ENCODE measurements at regions not wholly inside any gene's neighbourhood (a gene's known extent, or its start where the extent isn't known, plus 50 kb on each side); places are given as distances from the start of the nearest gene placed in this dataset.
"Not testable (repeated sequence)": the region's sequence is repeated elsewhere in the genome, so short reads cannot be mapped to it uniquely, and the experiment has no call there.

- TF ChIP-seq POLR2A (IDR thresholded peaks at IDR 0.05; ENCODE audit: low read depth, low read length) = no peak
- no peak for DNase-seq (ENCODE audit: insufficient read length, low spot score)
- FAIRE-seq = no peak
Measured at GRCh38 chr19:23474172-23474571, 78.9 kb upstream of the ZNF91 start.

GRCh38 chr19:23470873-23471545, 75.7 kb upstream of the ZNF91 start:
- DNase-seq (ENCODE audit: insufficient read length, low spot score) (no peak), FAIRE-seq (no peak)
- no peak for TF ChIP-seq POLR2A (IDR thresholded peaks at IDR 0.05; ENCODE audit: low read depth, low read length)

DNA sequence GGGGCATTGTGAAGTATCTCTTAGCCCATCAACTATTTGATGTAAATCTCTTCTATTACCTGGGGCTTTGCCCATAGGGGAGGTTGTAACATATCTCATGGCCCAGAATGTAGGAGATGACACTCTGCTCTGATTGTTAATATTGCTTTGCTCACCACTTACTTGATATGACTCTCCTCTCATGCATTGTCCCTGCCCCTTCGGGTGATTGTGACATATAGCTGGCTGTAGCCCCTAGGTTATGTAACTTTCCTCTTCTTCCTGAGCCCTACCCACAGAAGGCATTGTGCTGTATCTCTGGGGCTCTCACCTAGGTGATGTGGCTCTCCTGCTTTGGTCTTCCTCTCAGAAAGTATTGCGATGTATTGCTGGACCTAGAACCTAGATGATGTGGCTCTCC, 69.1 kb upstream of the ZNF91 start:
- FAIRE-seq; DNase-seq (ENCODE audit: insufficient read length, low spot score): not testable (repeated sequence)

DNA sequence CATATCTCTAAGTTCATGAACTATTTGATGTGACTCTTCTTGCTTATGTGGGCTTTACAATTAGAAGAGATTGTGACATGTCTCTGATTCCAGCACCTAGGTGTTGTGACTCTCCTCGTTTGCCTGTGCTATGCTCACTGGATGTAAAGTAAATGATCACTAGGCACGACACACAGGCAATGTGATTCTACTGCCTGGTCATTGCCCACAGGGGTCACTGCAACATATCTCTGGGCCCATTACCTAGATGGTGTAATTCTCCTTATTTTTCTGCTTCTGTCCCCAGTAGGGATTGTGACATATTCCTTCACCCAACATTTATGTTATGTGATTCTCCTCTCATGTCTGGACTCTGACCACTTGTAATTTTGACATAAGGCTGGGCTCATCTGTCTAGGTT, 65.8 kb upstream of the ZNF91 start:
- DNase-seq (ENCODE audit: insufficient read length, low spot score) = no peak
- no peak for TF ChIP-seq POLR2A (IDR thresholded peaks at IDR 0.05; ENCODE audit: low read depth, low read length)
- FAIRE-seq = no peak

DNA sequence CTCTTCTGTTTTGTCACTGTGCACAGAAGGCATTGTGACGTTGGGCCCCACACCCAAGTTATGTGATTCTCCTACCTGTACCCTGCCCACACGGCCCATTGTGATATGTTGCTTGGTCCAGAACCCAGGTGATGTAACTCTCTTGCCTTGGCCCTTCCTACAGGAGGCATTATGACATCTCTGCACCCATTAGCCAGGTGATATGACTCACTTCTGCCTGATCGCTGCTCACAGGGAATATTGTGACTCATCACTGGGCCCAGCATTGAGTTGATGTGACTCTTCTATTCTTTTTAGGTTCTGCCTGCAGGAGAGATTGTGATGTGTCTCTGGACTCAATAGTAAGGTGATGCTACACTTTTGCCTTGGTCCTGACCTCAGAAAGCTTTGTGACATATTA, 65.4 kb upstream of the ZNF91 start:
- no peak for TF ChIP-seq POLR2A (IDR thresholded peaks at IDR 0.05; ENCODE audit: low read depth, low read length)
- FAIRE-seq (no peak), DNase-seq (ENCODE audit: insufficient read length, low spot score) (no peak)
